Trophoblast cell (in vitro differentiated cells and primary cell): ENCODE measurements at regions not wholly inside any gene's neighbourhood (a gene's known extent, or its start where the extent isn't known, plus 50 kb on each side); places are given as distances from the start of the nearest gene placed in this dataset.
A peak's percentile ranks its signal among the peaks of the same experiment; 100 is the strongest.

Experiments used
- DNase-seq, 2 donors: peaks; one replicate each; pipeline ENCODE4 v3.0.0-alpha.2; 2016
- H2AFZ ChIP-seq: 2 replicates; pipeline ENCODE4 v1.6.1; 2013; ENCODE audit warnings: low read length, moderate library complexity, mild to moderate bottlenecking; ENCODE audit not compliant: insufficient read depth, poor library complexity
- H2AK5ac ChIP-seq: 2 replicates; pipeline ENCODE4 v1.6.1; 2013; ENCODE audit warnings: mild to moderate bottlenecking, low read length
- H2BK120ac ChIP-seq: 2 replicates; pipeline ENCODE4 v1.6.1; 2013; ENCODE audit warnings: low read length, mild to moderate bottlenecking, moderate library complexity; ENCODE audit not compliant: insufficient read depth, poor library complexity
- H2BK12ac ChIP-seq: 2 replicates; pipeline ENCODE4 v1.6.1; 2013; ENCODE audit warnings: mild to moderate bottlenecking, low read length, moderate library complexity
- H2BK5ac ChIP-seq: 2 replicates; pipeline ENCODE4 v1.6.1; 2013; ENCODE audit warnings: low read length, low read depth, moderate library complexity, mild to moderate bottlenecking; ENCODE audit not compliant: poor library complexity
- H3K14ac ChIP-seq: 2 replicates; pipeline ENCODE4 v1.6.1; 2013; ENCODE audit warnings: mild to moderate bottlenecking, low read length
- H3K18ac ChIP-seq: 2 replicates; pipeline ENCODE4 v1.6.1; 2013; ENCODE audit warnings: mild to moderate bottlenecking, low read length
- H3K23ac ChIP-seq: 2 replicates; pipeline ENCODE4 v1.6.1; 2013; ENCODE audit warnings: low read length
- H3K27ac ChIP-seq: 2 replicates; pipeline ENCODE4 v1.5.1; 2013; ENCODE audit warnings: low read depth, mild to moderate bottlenecking, inconsistent platforms, low read length, moderate library complexity
- H3K27me3 ChIP-seq: 2 replicates; pipeline ENCODE4 v1.6.1; 2013; ENCODE audit warnings: inconsistent platforms, mild to moderate bottlenecking, low read length, moderate library complexity; ENCODE audit not compliant: insufficient read depth
- H3K36me3 ChIP-seq, 2 experiments: 1 replicate in 1 of 2; 2 replicates in 1 of 2; pipeline ENCODE4 v1.6.1; 2013; ENCODE audit warnings: low read length in 2 of 2, mild to moderate bottlenecking in 2 of 2, moderate library complexity in 1 of 2; ENCODE audit not compliant: insufficient read depth in 2 of 2, control insufficient read depth in 1 of 2
- H3K4ac ChIP-seq: 2 replicates; pipeline ENCODE4 v1.6.1; 2013; ENCODE audit warnings: low read depth, mild to moderate bottlenecking, low read length, moderate library complexity
- H3K4me1 ChIP-seq, 2 experiments: 1 replicate in 1 of 2; 2 replicates in 1 of 2; pipeline ENCODE4 v1.6.1; 2013; ENCODE audit warnings: low read length in 2 of 2, mild to moderate bottlenecking in 2 of 2, moderate library complexity in 1 of 2; ENCODE audit not compliant: insufficient read depth in 2 of 2, control insufficient read depth in 1 of 2
- H3K4me2 ChIP-seq: 2 replicates; pipeline ENCODE4 v1.6.1; 2013; ENCODE audit warnings: inconsistent platforms, mild to moderate bottlenecking, low read length, moderate library complexity
- H3K4me3 ChIP-seq: 2 replicates; pipeline ENCODE4 v1.5.1; 2013; ENCODE audit warnings: mild to moderate bottlenecking, low read depth, low read length, inconsistent platforms
- H3K79me1 ChIP-seq: one replicate; pipeline ENCODE4 v1.6.1; 2013; ENCODE audit warnings: low read length
- H3K79me2 ChIP-seq: 2 replicates; pipeline ENCODE4 v1.6.1; 2013; ENCODE audit warnings: low read length, mild to moderate bottlenecking; ENCODE audit not compliant: control insufficient read depth, insufficient read depth, poor library complexity
- H3K9ac ChIP-seq: 2 replicates; pipeline ENCODE4 v1.6.1; 2013; ENCODE audit warnings: mild to moderate bottlenecking, low read length
- H3K9me3 ChIP-seq: 2 replicates; pipeline ENCODE4 v1.6.1; 2013; ENCODE audit warnings: low read depth, mild to moderate bottlenecking, control low read depth, inconsistent platforms, low read length; ENCODE audit not compliant: insufficient read depth
- H4K12ac ChIP-seq: 2 replicates; pipeline ENCODE4 v1.6.1; 2013; ENCODE audit warnings: low read depth, mild to moderate bottlenecking, low read length, moderate library complexity
- H4K8ac ChIP-seq: 2 replicates; pipeline ENCODE4 v1.6.1; 2013; ENCODE audit warnings: low read depth, mild to moderate bottlenecking, low read length, moderate library complexity
- H4K91ac ChIP-seq: one replicate; pipeline ENCODE4 v1.6.1; 2013; ENCODE audit warnings: low read depth, mild to moderate bottlenecking, low read length, moderate library complexity
- WGBS: extraction: QIAGEN DNeasy Blood & Tissue Kit; methylation state at CpG from one replicate; pipeline ENCODE4 v1.1.7; 2013; ENCODE audit warnings: missing lambda C conversion rate; ENCODE audit not compliant: insufficient read length, insufficient coverage; ENCODE audit errors: extremely low coverage; 5-methylcytosine and 5-hydroxymethylcytosine counted together

DNA sequence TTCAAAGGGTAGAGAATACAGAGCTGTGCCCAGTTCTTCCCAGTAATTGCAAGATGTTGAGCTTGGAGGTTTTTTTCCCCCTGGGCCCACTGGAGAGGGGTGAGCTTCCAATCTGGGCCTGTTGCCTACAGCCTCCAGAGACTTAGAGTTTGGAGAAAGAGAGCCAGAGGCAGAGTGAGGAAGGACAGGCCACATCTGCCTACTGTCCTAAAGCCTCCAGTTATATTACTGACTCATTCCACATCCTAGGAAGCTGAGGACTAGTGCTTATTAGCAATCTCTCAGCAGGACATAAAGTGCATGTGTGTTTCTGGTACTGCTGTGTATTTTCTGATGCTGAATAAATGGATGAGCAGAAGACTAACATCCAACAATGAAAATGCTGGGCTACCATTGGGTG is 181.0 kb upstream of the MAMLD1 start:
- H3K14ac ChIP-seq = no peak overlapping the region
- no peaks in the 10 kb centered on the region for H3K4me1 ChIP-seq
- no peak overlapping the region for H2BK5ac ChIP-seq
- no peak overlapping the region for H4K8ac ChIP-seq
- no peak overlapping the region for H2AFZ ChIP-seq
- DNase-seq = no peak
- no peaks in the 10 kb centered on the region for H3K79me2 ChIP-seq
- H3K18ac ChIP-seq = no peak overlapping the region
- no peak overlapping the region for H3K23ac ChIP-seq
- H3K27ac ChIP-seq = no peak overlapping the region
- no peaks in the 10 kb centered on the region for H3K36me3 ChIP-seq
- H2AK5ac ChIP-seq = no peak overlapping the region
- H3K27me3 ChIP-seq = no peaks in the 10 kb centered on the region
- H3K4ac ChIP-seq = no peak overlapping the region
- H2BK12ac ChIP-seq = no peak overlapping the region
- no peak overlapping the region for H3K4me2 ChIP-seq
- no peak overlapping the region for H2BK120ac ChIP-seq
- H4K91ac ChIP-seq = no peak overlapping the region
- H3K9me3 ChIP-seq = no peaks in the 10 kb centered on the region
- no peak overlapping the region for H3K4me3 ChIP-seq
- no peak overlapping the region for H4K12ac ChIP-seq
- H3K9ac ChIP-seq = no peak overlapping the region
- H3K79me1 ChIP-seq = no peaks in the 10 kb centered on the region

- Histone ChIP-seq H2AFZ (no peak overlapping the region), H2AK5ac (no peak overlapping the region), H3K36me3 (no peaks in the 10 kb centered on the region), H3K18ac (no peak overlapping the region), H3K9me3 (no peaks in the 10 kb centered on the region), H2BK12ac (no peak overlapping the region), H3K4me1 (no peaks in the 10 kb centered on the region), H3K14ac (no peak overlapping the region), H3K23ac (no peak overlapping the region), H3K4me3 (no peak overlapping the region), H4K8ac (no peak overlapping the region), H3K79me2 (no peaks in the 10 kb centered on the region), H4K12ac (no peak overlapping the region), H3K27ac (no peak overlapping the region), H3K4me2 (no peak overlapping the region), H2BK120ac (no peak overlapping the region), H2BK5ac (no peak overlapping the region), H3K79me1 (no peaks in the 10 kb centered on the region), H4K91ac (no peak overlapping the region), H3K4ac (no peak overlapping the region), H3K9ac (no peak overlapping the region), H3K27me3 (no peaks in the 10 kb centered on the region)
- no peak for DNase-seq
- WGBS = no CpG with 5 or more reads among the region's 3 CpGs
These were observed 178.6 kb upstream of the MAMLD1 start for GRCh38 chrX:150184491-150184890.

- no peak overlapping the region for H2AFZ ChIP-seq
- H3K27ac ChIP-seq = no peak overlapping the region
- H3K14ac ChIP-seq = no peak overlapping the region
- no peak overlapping the region for H4K12ac ChIP-seq
- peak; percentile 31 to 59 for DNase-seq
- H3K18ac ChIP-seq = no peak overlapping the region
- no peak overlapping the region for H3K4ac ChIP-seq
- no peak overlapping the region for H3K4me2 ChIP-seq
- H2BK12ac ChIP-seq = no peak overlapping the region
- H3K9ac ChIP-seq = no peak overlapping the region
- H3K9me3 ChIP-seq = no peaks in the 10 kb centered on the region
- no peak overlapping the region for H2AK5ac ChIP-seq
- no peaks in the 10 kb centered on the region for H3K79me2 ChIP-seq
- no peaks in the 10 kb centered on the region for H3K4me1 ChIP-seq
- no peak overlapping the region for H4K8ac ChIP-seq
- no peaks in the 10 kb centered on the region for H3K27me3 ChIP-seq
- H2BK120ac ChIP-seq = no peak overlapping the region
- H3K79me1 ChIP-seq = no peaks in the 10 kb centered on the region
- no peak overlapping the region for H2BK5ac ChIP-seq
- H3K4me3 ChIP-seq = no peak overlapping the region
- no peak overlapping the region for H3K23ac ChIP-seq
- WGBS = no CpG with 5 or more reads among the region's 5 CpGs
- H3K36me3 ChIP-seq = no peaks in the 10 kb centered on the region
- no peak overlapping the region for H4K91ac ChIP-seq
These were observed 177.4 kb upstream of the MAMLD1 start for GRCh38 chrX:150185766-150186165.

- Histone ChIP-seq H2AFZ (no peak overlapping the region), H3K27ac (no peak overlapping the region), H2BK120ac (no peak overlapping the region), H3K36me3 (no peaks in the 10 kb centered on the region), H2BK12ac (no peak overlapping the region), H3K4me3 (no peak overlapping the region), H3K23ac (no peak overlapping the region), H3K4me1 (no peaks in the 10 kb centered on the region), H4K91ac (no peak overlapping the region), H2BK5ac (no peak overlapping the region), H3K27me3 (no peaks in the 10 kb centered on the region), H2AK5ac (no peak overlapping the region), H3K14ac (no peak overlapping the region), H4K12ac (no peak overlapping the region), H3K18ac (no peak overlapping the region), H3K4me2 (no peak overlapping the region), H3K4ac (no peak overlapping the region), H3K79me1 (no peaks in the 10 kb centered on the region), H3K79me2 (no peaks in the 10 kb centered on the region), H3K9me3 (no peaks in the 10 kb centered on the region), H4K8ac (no peak overlapping the region), H3K9ac (no peak overlapping the region)
- no CpG with 5 or more reads among the region's 5 CpGs for WGBS
- DNase-seq = no peak
These were observed 170.3 kb upstream of the MAMLD1 start for GRCh38 chrX:150192816-150193215.

- no peak overlapping the region for H3K27ac ChIP-seq
- H2AK5ac ChIP-seq = no peak overlapping the region
- H3K4me3 ChIP-seq = no peak overlapping the region
- no peak overlapping the region for H2AFZ ChIP-seq
- H3K9ac ChIP-seq = no peak overlapping the region
- no peak overlapping the region for H3K4ac ChIP-seq
- no peak for DNase-seq
- H3K79me1 ChIP-seq = no peaks in the 10 kb centered on the region
- no peak overlapping the region for H4K8ac ChIP-seq
- H3K9me3 ChIP-seq = no peaks in the 10 kb centered on the region
- no peak overlapping the region for H3K4me2 ChIP-seq
- no peak overlapping the region for H2BK12ac ChIP-seq
- H3K36me3 ChIP-seq = no peaks in the 10 kb centered on the region
- H3K27me3 ChIP-seq = no peaks in the 10 kb centered on the region
- no peak overlapping the region for H3K14ac ChIP-seq
- no peak overlapping the region for H4K91ac ChIP-seq
- H3K79me2 ChIP-seq = no peaks in the 10 kb centered on the region
- H4K12ac ChIP-seq = no peak overlapping the region
- H2BK120ac ChIP-seq = no peak overlapping the region
- no peak overlapping the region for H3K18ac ChIP-seq
- H3K4me1 ChIP-seq = no peaks in the 10 kb centered on the region
- no peak overlapping the region for H3K23ac ChIP-seq
- WGBS = no CpG with 5 or more reads among the region's 3 CpGs
- no peak overlapping the region for H2BK5ac ChIP-seq
These were observed 166.8 kb upstream of the MAMLD1 start for GRCh38 chrX:150196285-150196684.
